ENCODE measurements at regions not wholly inside any gene's neighbourhood (a gene's known extent, or its start where the extent isn't known, plus 50 kb on each side); places are given as distances from the start of the nearest gene placed in this dataset.

- no peaks in the 10 kb centered on the region for H3K36me3 ChIP-seq (ENCODE audit: insufficient read depth, low read length, poor library complexity, severe bottlenecking)
- H3K9me3 ChIP-seq (ENCODE audit: low read depth, low read length, poor library complexity, severe bottlenecking): no peaks in the 10 kb centered on the region
- no peak overlapping the region for H3K4me3 ChIP-seq (ENCODE audit: low read depth, low read length, poor library complexity, severe bottlenecking)
- POLR2A ChIA-PET (ENCODE audit: low non-redundant PET): no interaction called here
- TF ChIP-seq CTCF (conservative IDR thresholded peaks at IDR 0.05; ENCODE audit: low read depth, low read length) (no peak), EZH2 (IDR thresholded peaks at IDR 0.05; ENCODE audit: borderline replicate concordance, low read depth, low read length, poor library complexity, severe bottlenecking) (no peak)
- H3K27ac ChIP-seq (ENCODE audit: low read depth, low read length, poor library complexity, severe bottlenecking): no peak overlapping the region
- no peaks in the 10 kb centered on the region for H3K4me1 ChIP-seq (ENCODE audit: insufficient read depth, low read length, poor library complexity, severe bottlenecking)
- CTCF ChIA-PET: no interaction called here
- H3K27me3 ChIP-seq (replicated peaks; ENCODE audit: insufficient read depth, low read depth, low read length, poor library complexity): peaks cover 4% of the 10 kb centered on the region
- no peak for DNase-seq (ENCODE audit: low spot score)
- intact Hi-C loops (cut with micrococcal nuclease; ENCODE audit: unreplicated experiment): loop anchor here (10.0 kb wide), 1 partner anchor 181 kb away; no protein-coding TSS in a partner anchor
- no TSS peak for BruUV-seq (replicated peaks)
These were observed 431.6 kb upstream of the RASGRP1 start for GRCh38 chr15:38996111-38996631.

- POLR2A ChIA-PET (ENCODE audit: low non-redundant PET): no interaction called here
- H3K4me1 ChIP-seq (ENCODE audit: insufficient read depth, low read length, poor library complexity, severe bottlenecking): no peaks in the 10 kb centered on the region
- CTCF ChIA-PET: no interaction called here
- no TSS peak for BruUV-seq (replicated peaks)
- H3K27me3 ChIP-seq (replicated peaks; ENCODE audit: insufficient read depth, low read depth, low read length, poor library complexity): peaks cover 4% of the 10 kb centered on the region
- no peak overlapping the region for H3K27ac ChIP-seq (ENCODE audit: low read depth, low read length, poor library complexity, severe bottlenecking)
- TF ChIP-seq CTCF (conservative IDR thresholded peaks at IDR 0.05; ENCODE audit: low read depth, low read length) (no peak), EZH2 (IDR thresholded peaks at IDR 0.05; ENCODE audit: borderline replicate concordance, low read depth, low read length, poor library complexity, severe bottlenecking) (no peak)
- no peak for DNase-seq (ENCODE audit: low spot score)
- H3K9me3 ChIP-seq (ENCODE audit: low read depth, low read length, poor library complexity, severe bottlenecking): no peaks in the 10 kb centered on the region
- no peaks in the 10 kb centered on the region for H3K36me3 ChIP-seq (ENCODE audit: insufficient read depth, low read length, poor library complexity, severe bottlenecking)
- intact Hi-C loops (cut with micrococcal nuclease; ENCODE audit: unreplicated experiment): loop anchor here (10.0 kb wide), 1 partner anchor 183 kb away; no protein-coding TSS in a partner anchor
- H3K4me3 ChIP-seq (ENCODE audit: low read depth, low read length, poor library complexity, severe bottlenecking): no peak overlapping the region
These were observed 433.2 kb upstream of the RASGRP1 start for GRCh38 chr15:38997841-38998240.

- TF ChIP-seq EZH2 (IDR thresholded peaks at IDR 0.05; ENCODE audit: borderline replicate concordance, low read depth, low read length, poor library complexity, severe bottlenecking) (no peak), CTCF (conservative IDR thresholded peaks at IDR 0.05; ENCODE audit: low read depth, low read length) (no peak)
- ChIA-PET CTCF (no interaction called here), POLR2A (ENCODE audit: low non-redundant PET) (no interaction called here)
- intact Hi-C loops (cut with micrococcal nuclease; ENCODE audit: unreplicated experiment): no loop called here
- Histone ChIP-seq H3K4me1 (ENCODE audit: insufficient read depth, low read length, poor library complexity, severe bottlenecking) (no peaks in the 10 kb centered on the region), H3K27ac (ENCODE audit: low read depth, low read length, poor library complexity, severe bottlenecking) (no peak overlapping the region), H3K9me3 (ENCODE audit: low read depth, low read length, poor library complexity, severe bottlenecking) (no peaks in the 10 kb centered on the region), H3K36me3 (ENCODE audit: insufficient read depth, low read length, poor library complexity, severe bottlenecking) (no peaks in the 10 kb centered on the region), H3K27me3 (replicated peaks; ENCODE audit: insufficient read depth, low read depth, low read length, poor library complexity) (peaks cover 2% of the 10 kb centered on the region), H3K4me3 (ENCODE audit: low read depth, low read length, poor library complexity, severe bottlenecking) (no peak overlapping the region)
- no TSS peak for BruUV-seq (replicated peaks)
- no peak for DNase-seq (ENCODE audit: low spot score)
These were observed 435.6 kb upstream of the RASGRP1 start for GRCh38 chr15:39000008-39000734.
